Femur (tissue), 1 donor: ENCODE measurements at regions not wholly inside any gene's neighbourhood (a gene's known extent, or its start where the extent isn't known, plus 50 kb on each side); places are given as distances from the start of the nearest gene placed in this dataset.

Experiments used
- DNase-seq: peaks from one replicate; pipeline ENCODE4 v3.0.0-alpha.2; 2017

- DNase-seq = no peak
Observed at GRCh38 chr1:14106679-14107313, 406.8 kb downstream of the PRDM2 start.

GRCh38 chr1:14108356-14109275 lies 408.6 kb downstream of the PRDM2 start:
- peak; percentile 44 for DNase-seq

- no peak for DNase-seq
Observed at GRCh38 chr1:14109276-14109635, 409.3 kb downstream of the PRDM2 start.

- DNase-seq = no peak
Observed at GRCh38 chr1:14110040-14110439, 410.1 kb downstream of the PRDM2 start.

- DNase-seq = no peak
Observed at GRCh38 chr1:14111121-14111520, 411.1 kb downstream of the PRDM2 start.

GRCh38 chr1:14112613-14113012 lies 412.6 kb downstream of the PRDM2 start:
- DNase-seq = no peak

- DNase-seq = no peak
Observed at GRCh38 chr1:14113271-14113670, 413.3 kb downstream of the PRDM2 start.

GRCh38 chr1:14113841-14114567 lies 414.0 kb downstream of the PRDM2 start:
- peak; percentile 62 for DNase-seq

GRCh38 chr1:14115976-14116375 lies 416.0 kb downstream of the PRDM2 start:
- no peak for DNase-seq

GRCh38 chr1:14117700-14118099 lies 417.7 kb downstream of the PRDM2 start:
- DNase-seq = no peak

GRCh38 chr1:14118691-14119485 lies 418.9 kb downstream of the PRDM2 start:
- no peak for DNase-seq

- no peak for DNase-seq
Observed at GRCh38 chr1:14120895-14121294, 420.9 kb downstream of the PRDM2 start.

- no peak for DNase-seq
Observed at GRCh38 chr1:14128096-14128495, 428.1 kb downstream of the PRDM2 start.

GRCh38 chr1:14129009-14129408 lies 429.0 kb downstream of the PRDM2 start:
- no peak for DNase-seq

GRCh38 chr1:14135070-14135469 lies 435.1 kb downstream of the PRDM2 start:
- no peak for DNase-seq

- no peak for DNase-seq
Observed at GRCh38 chr1:14136152-14136763, 436.3 kb downstream of the PRDM2 start.

GRCh38 chr1:14136881-14137280 lies 436.9 kb downstream of the PRDM2 start:
- DNase-seq = no peak

- DNase-seq = no peak
Observed at GRCh38 chr1:14137411-14138134, 437.6 kb downstream of the PRDM2 start.

- DNase-seq = no peak
Observed at GRCh38 chr1:14138135-14138506, 438.1 kb downstream of the PRDM2 start.

- DNase-seq = peak; percentile 76
Observed at GRCh38 chr1:14138687-14139086, 438.7 kb downstream of the PRDM2 start.

- peak; percentile 81 for DNase-seq
Observed at GRCh38 chr1:14140831-14141401, 440.9 kb downstream of the PRDM2 start.
